Keratinocyte (primary cell): ENCODE measurements at regions not wholly inside any gene's neighbourhood (a gene's known extent, or its start where the extent isn't known, plus 50 kb on each side); places are given as distances from the start of the nearest gene placed in this dataset.

ENCODE experiments used
- CTCF ChIP-seq, 3 experiments: IDR thresholded peaks in 1 of 3; conservative IDR thresholded peaks in 1 of 3; optimal IDR thresholded peaks in 1 of 3; 2 replicates in 2 of 3; 3 replicates in 1 of 3; pipeline versions ENCODE3 to v1.5.1; 2011; ENCODE audit warnings: low read length in 3 of 3, mild to moderate bottlenecking in 3 of 3, moderate library complexity in 2 of 3, control low read depth in 1 of 3, inconsistent platforms in 1 of 3; ENCODE audit not compliant: insufficient read depth in 2 of 3; ENCODE audit errors: extremely low read depth in 1 of 3
- EZH2 ChIP-seq: IDR thresholded peaks from one replicate; pipeline ENCODE4 v1.6.1; 2012; ENCODE audit warnings: inconsistent platforms, mild to moderate bottlenecking, low read length, moderate library complexity

- no peak for TF ChIP-seq CTCF (optimal IDR thresholded peaks at IDR 0.05 in 1 of 3, IDR thresholded peaks at IDR 0.05 in 1 of 3, conservative IDR thresholded peaks at IDR 0.05 in 1 of 3; ENCODE audit: extremely low read depth in 1 of 3, insufficient read depth in 2 of 3, low read length in 3 of 3)
- TF ChIP-seq EZH2: no peak
Measured at GRCh38 chr3:124676236-124676635, 54.0 kb upstream of the UMPS start.
